22Rv1 (cell line): ENCODE measurements at regions not wholly inside any gene's neighbourhood (a gene's known extent, or its start where the extent isn't known, plus 50 kb on each side); places are given as distances from the start of the nearest gene placed in this dataset.

Source experiments
- CTCF ChIP-seq: fragments of 450-650 bp; IDR thresholded peaks from 2 replicates; pipeline ENCODE4 v1.5.1; 2017; ENCODE audit warnings: mild to moderate bottlenecking
- ZFX ChIP-seq: fragments of 450-650 bp; IDR thresholded peaks from 2 replicates; pipeline ENCODE4 v1.6.1; 2017; ENCODE audit warnings: antibody characterized with exemption, borderline replicate concordance

GRCh38 chr11:127596433-127596832 is 595.9 kb upstream of the KIRREL3 start:
- TF ChIP-seq CTCF (no peak), ZFX (no peak)
